Activated naive CD4-positive, alpha-beta T cell treated with anti-CD3 and anti-CD28 coated beads, Interleukin-2, amount 10 ng/mL, durations not matched to agents 7 days and 5 days (primary cell): ENCODE measurements at regions not wholly inside any gene's neighbourhood (a gene's known extent, or its start where the extent isn't known, plus 50 kb on each side); places are given as distances from the start of the nearest gene placed in this dataset.

Experiments
- CTCF ChIA-PET: fragments of 350-600 bp; sonication (Branson Sonifier 250); formaldehyde crosslinking; loops from one replicate; lab custom pipeline; 2021; ENCODE audit warnings: antibody characterized with exemption; lab: Charles Lee
- DNase-seq: peaks from one replicate; pipeline ENCODE4 v3.0.0-alpha.2; 2020
- H3K27ac Mint-ChIP-seq: one replicate; pipeline ENCODE4 v1.8.0; 2021; ENCODE audit warnings: mild to moderate bottlenecking, moderate library complexity, mixed read lengths
- H3K27me3 Mint-ChIP-seq: one replicate; pipeline ENCODE4 v1.8.0; 2021; ENCODE audit warnings: mild to moderate bottlenecking, mixed read lengths
- H3K36me3 Mint-ChIP-seq: one replicate; pipeline ENCODE4 v1.8.0; 2021; ENCODE audit warnings: mixed read lengths
- H3K4me1 Mint-ChIP-seq: one replicate; pipeline ENCODE4 v1.8.0; 2021; ENCODE audit warnings: mixed read lengths
- H3K4me3 Mint-ChIP-seq: one replicate; pipeline ENCODE4 v1.8.0; 2021; ENCODE audit warnings: mild to moderate bottlenecking, moderate library complexity, mixed read lengths
- H3K9me3 Mint-ChIP-seq: one replicate; pipeline ENCODE4 v1.8.0; 2021; ENCODE audit warnings: mixed read lengths

DNA sequence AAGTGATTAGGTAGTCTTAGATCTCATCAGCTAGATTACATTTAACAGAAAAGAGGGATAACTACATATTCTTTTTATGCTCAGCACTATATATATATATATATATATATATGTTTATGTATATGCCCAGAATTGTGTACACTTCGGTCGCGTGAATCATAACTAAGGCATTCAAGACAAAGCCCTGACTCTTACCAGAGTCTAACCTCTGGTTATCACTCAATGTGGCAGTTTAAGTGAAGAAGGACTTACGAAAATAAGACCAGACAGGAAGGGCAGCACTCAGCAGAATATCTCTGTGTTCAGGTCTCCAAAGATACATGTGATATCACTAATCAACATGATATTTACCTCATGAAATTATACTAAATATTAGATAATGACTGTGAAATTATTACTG is 1326.7 kb downstream of the MRPL39 start:
- CTCF ChIA-PET, result no interaction called here
- no peak overlapping the region for H3K4me3 Mint-ChIP-seq
- H3K27me3 Mint-ChIP-seq, result no peaks in the 10 kb centered on the region
- no peaks in the 10 kb centered on the region for H3K9me3 Mint-ChIP-seq
- no peaks in the 10 kb centered on the region for H3K36me3 Mint-ChIP-seq
- H3K27ac Mint-ChIP-seq, result no peak overlapping the region
- no peaks in the 10 kb centered on the region for H3K4me1 Mint-ChIP-seq
- no peak for DNase-seq

DNA sequence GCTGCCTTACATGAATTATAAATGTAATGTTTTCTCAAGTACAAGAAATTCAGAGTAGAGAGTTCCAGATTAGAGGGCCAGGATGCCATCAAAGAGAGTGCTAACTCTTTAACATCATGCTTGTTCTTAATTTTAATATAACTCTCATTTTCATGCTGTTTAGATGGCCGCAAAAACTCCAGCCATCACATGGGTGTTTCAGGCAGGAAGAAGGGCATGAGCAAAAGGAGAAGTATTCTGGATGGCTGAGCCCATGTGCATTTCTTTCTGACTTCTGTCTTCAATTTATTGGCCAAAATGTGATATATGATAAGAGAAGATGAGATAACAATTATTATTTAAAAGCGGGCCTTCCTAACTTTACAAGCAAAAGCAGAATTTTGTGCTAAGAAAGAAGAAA is 1328.6 kb downstream of the MRPL39 start:
- no peak for DNase-seq
- no peak overlapping the region for H3K4me3 Mint-ChIP-seq
- no peaks in the 10 kb centered on the region for H3K4me1 Mint-ChIP-seq
- no peaks in the 10 kb centered on the region for H3K27me3 Mint-ChIP-seq
- H3K27ac Mint-ChIP-seq, result no peak overlapping the region
- H3K9me3 Mint-ChIP-seq, result no peaks in the 10 kb centered on the region
- no peaks in the 10 kb centered on the region for H3K36me3 Mint-ChIP-seq
- CTCF ChIA-PET, result no interaction called here

- Mint-ChIP-seq H3K9me3 (no peaks in the 10 kb centered on the region), H3K4me1 (no peaks in the 10 kb centered on the region), H3K27me3 (no peaks in the 10 kb centered on the region), H3K4me3 (no peak overlapping the region), H3K36me3 (no peaks in the 10 kb centered on the region), H3K27ac (no peak overlapping the region)
- CTCF ChIA-PET, result no interaction called here
- DNase-seq, result no peak
Observed at GRCh38 chr21:24276204-24276603, 1331.1 kb downstream of the MRPL39 start.

DNA sequence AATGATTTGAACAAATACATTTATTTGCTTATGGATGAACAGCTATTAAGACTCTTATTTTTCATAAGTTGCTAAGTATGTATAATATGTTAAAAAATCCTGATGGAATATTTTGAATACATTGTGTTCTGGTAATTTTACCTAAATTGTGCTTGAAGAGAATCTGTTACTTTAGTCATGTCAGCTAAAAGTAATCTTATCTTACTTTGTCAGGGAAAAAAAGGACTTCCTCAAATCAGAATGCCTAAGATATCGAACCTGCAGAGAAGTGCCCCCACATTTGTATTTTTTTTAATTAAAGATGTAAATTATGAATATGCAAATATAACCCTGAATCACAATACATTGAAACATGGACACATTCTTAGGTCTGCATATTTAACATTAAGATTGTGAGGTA is 1331.7 kb downstream of the MRPL39 start:
- no peaks in the 10 kb centered on the region for H3K4me1 Mint-ChIP-seq
- CTCF ChIA-PET, result no interaction called here

DNA sequence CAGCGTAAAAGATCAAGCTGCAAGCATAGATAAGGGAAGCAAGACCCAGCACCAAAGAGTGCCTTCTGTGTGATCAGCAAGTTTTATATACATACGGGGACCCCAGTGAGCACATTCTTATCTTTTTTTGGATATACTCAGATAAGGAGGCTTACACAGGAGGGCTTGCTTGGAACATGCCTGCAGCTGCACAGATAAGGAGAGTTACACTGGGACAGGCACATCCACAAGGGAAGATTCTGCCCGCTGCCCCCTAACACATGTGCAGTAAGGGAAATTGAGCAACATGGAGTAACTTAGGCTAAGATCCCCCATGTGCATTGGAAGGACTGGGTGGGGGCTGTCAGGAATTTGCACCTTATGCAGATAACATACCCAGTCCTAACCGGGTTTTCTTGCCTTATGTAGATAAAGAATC is 1334.8 kb downstream of the MRPL39 start:
- H3K9me3 Mint-ChIP-seq, result no peaks in the 10 kb centered on the region
- no peak overlapping the region for H3K4me3 Mint-ChIP-seq
- CTCF ChIA-PET, result no interaction called here
- H3K27me3 Mint-ChIP-seq, result no peaks in the 10 kb centered on the region
- no peak for DNase-seq
- H3K4me1 Mint-ChIP-seq, result no peaks in the 10 kb centered on the region
- H3K27ac Mint-ChIP-seq, result no peak overlapping the region
- no peaks in the 10 kb centered on the region for H3K36me3 Mint-ChIP-seq

More for the DNA sequence above, 1331.7 kb downstream of the MRPL39 start:
- H3K27ac Mint-ChIP-seq, result no peak overlapping the region
- no peak for DNase-seq
- no peaks in the 10 kb centered on the region for H3K9me3 Mint-ChIP-seq
- H3K27me3 Mint-ChIP-seq, result no peaks in the 10 kb centered on the region
- H3K36me3 Mint-ChIP-seq, result no peaks in the 10 kb centered on the region
- H3K4me3 Mint-ChIP-seq, result no peak overlapping the region

GRCh38 chr21:24265987-24266386 is 1341.3 kb downstream of the MRPL39 start:
- CTCF ChIA-PET, result no interaction called here
- no peaks in the 10 kb centered on the region for H3K4me1 Mint-ChIP-seq
- H3K27me3 Mint-ChIP-seq, result no peaks in the 10 kb centered on the region
- DNase-seq, result no peak
- no peaks in the 10 kb centered on the region for H3K9me3 Mint-ChIP-seq
- H3K36me3 Mint-ChIP-seq, result no peaks in the 10 kb centered on the region
- no peak overlapping the region for H3K4me3 Mint-ChIP-seq
- H3K27ac Mint-ChIP-seq, result no peak overlapping the region

DNA sequence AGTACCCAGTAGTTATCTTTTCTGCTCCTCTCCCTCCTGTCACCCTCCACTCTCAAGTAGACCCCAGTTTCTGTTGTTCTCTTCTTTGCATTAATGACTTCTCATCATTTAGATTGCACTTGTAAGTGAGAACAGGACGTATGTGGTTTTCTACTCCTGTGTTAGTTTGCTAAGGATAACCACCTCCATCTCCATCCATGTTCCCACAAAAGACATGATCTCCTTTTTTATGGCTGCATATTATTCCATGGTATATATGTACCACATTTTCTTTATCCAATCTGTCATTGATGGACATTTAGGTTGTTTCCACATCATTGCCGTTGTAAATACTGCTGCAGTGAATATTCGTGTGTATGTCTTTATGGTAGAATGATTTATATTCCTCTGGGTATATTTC is 1346.5 kb downstream of the MRPL39 start:
- CTCF ChIA-PET, result no interaction called here
- Mint-ChIP-seq H3K9me3 (no peaks in the 10 kb centered on the region), H3K27me3 (no peaks in the 10 kb centered on the region), H3K4me3 (no peak overlapping the region), H3K4me1 (no peaks in the 10 kb centered on the region), H3K27ac (no peak overlapping the region), H3K36me3 (no peaks in the 10 kb centered on the region)
- no peak for DNase-seq

GRCh38 chr21:24259241-24259640 is 1348.0 kb downstream of the MRPL39 start:
- Mint-ChIP-seq H3K4me3 (no peak overlapping the region), H3K9me3 (no peaks in the 10 kb centered on the region), H3K27me3 (no peaks in the 10 kb centered on the region), H3K36me3 (no peaks in the 10 kb centered on the region), H3K27ac (no peak overlapping the region), H3K4me1 (no peaks in the 10 kb centered on the region)
- DNase-seq, result no peak
- CTCF ChIA-PET, result no interaction called here

DNA sequence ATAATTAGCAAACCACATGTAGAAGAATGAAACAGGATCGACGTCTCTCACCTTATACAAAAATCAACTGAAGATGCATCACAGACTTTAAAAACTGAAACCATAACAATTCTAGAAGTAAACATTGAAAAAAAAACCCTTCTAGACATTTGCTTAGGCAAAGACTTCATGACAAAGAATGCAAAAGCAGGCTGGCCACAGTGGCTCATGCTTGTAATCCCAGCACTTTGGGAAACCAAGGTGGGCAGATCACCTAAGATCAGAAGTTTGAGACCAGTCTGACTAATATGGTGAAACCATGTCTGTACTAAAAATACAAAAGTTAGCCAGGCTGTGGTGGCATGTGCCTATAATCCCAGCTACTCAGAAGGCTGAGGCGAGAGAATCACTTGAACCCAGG is 1351.7 kb downstream of the MRPL39 start:
- H3K27ac Mint-ChIP-seq, result no peak overlapping the region
- no peaks in the 10 kb centered on the region for H3K9me3 Mint-ChIP-seq
- CTCF ChIA-PET, result no interaction called here
- H3K36me3 Mint-ChIP-seq, result no peaks in the 10 kb centered on the region
- no peaks in the 10 kb centered on the region for H3K27me3 Mint-ChIP-seq
- H3K4me3 Mint-ChIP-seq, result no peak overlapping the region
- H3K4me1 Mint-ChIP-seq, result no peaks in the 10 kb centered on the region
- no peak for DNase-seq

GRCh38 chr21:24225431-24225830 is 1381.8 kb downstream of the MRPL39 start:
- no peak for DNase-seq
- Mint-ChIP-seq H3K27ac (no peak overlapping the region), H3K4me1 (no peaks in the 10 kb centered on the region), H3K27me3 (no peaks in the 10 kb centered on the region), H3K4me3 (no peak overlapping the region), H3K9me3 (no peaks in the 10 kb centered on the region), H3K36me3 (no peaks in the 10 kb centered on the region)
- CTCF ChIA-PET, result no interaction called here

- CTCF ChIA-PET, result no interaction called here
- DNase-seq, result no peak
- Mint-ChIP-seq H3K4me1 (no peaks in the 10 kb centered on the region), H3K27ac (no peak overlapping the region), H3K27me3 (no peaks in the 10 kb centered on the region), H3K36me3 (no peaks in the 10 kb centered on the region), H3K9me3 (no peaks in the 10 kb centered on the region), H3K4me3 (no peak overlapping the region)
Observed at GRCh38 chr21:24224422-24224821, 1382.9 kb downstream of the MRPL39 start.

DNA sequence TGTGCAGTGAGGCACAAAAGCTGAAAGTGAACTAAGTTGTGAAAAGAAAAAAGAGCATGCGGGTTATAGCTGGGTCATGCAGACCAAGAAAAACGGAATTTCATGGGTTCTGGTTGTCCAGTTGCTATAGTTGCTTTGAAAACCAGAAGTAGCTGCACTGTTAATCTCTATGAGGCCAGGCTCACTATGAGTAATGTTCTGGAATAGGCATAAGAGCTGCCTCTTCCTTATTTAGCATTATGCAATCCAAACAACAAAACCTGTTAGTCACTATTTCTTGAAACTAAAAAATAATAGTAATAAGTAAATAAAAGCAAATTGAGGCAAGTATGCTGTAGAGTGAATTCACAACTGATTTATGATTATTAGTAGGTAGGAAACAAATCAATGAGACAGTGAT is 1383.7 kb downstream of the MRPL39 start:
- no peak overlapping the region for H3K4me3 Mint-ChIP-seq
- no peak overlapping the region for H3K27ac Mint-ChIP-seq
- no peaks in the 10 kb centered on the region for H3K9me3 Mint-ChIP-seq
- H3K4me1 Mint-ChIP-seq, result no peaks in the 10 kb centered on the region
- no peaks in the 10 kb centered on the region for H3K36me3 Mint-ChIP-seq
- DNase-seq, result no peak
- H3K27me3 Mint-ChIP-seq, result no peaks in the 10 kb centered on the region
- CTCF ChIA-PET, result no interaction called here

DNA sequence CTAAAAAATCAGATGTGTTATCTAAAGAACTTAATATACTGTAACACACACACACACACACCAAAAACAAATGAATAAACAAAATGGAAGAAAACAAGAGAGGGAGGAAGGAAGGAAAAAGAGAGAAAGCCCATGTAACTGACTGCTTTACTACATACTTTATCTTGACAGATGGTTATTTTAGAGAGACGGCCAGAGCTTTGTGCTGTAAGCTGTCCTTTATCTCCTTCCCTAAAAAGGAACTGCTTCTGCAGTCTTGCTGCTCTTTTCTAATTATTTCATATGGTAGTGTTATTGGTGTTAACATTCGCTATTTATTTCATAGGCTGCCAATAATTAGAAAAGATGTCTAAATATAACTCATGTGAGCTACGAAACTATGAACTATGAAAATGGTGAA is 1384.6 kb downstream of the MRPL39 start:
- no peaks in the 10 kb centered on the region for H3K4me1 Mint-ChIP-seq
- H3K27me3 Mint-ChIP-seq, result no peaks in the 10 kb centered on the region
- H3K36me3 Mint-ChIP-seq, result no peaks in the 10 kb centered on the region
- DNase-seq, result no peak
- CTCF ChIA-PET, result no interaction called here
- no peak overlapping the region for H3K4me3 Mint-ChIP-seq
- H3K27ac Mint-ChIP-seq, result no peak overlapping the region
- no peaks in the 10 kb centered on the region for H3K9me3 Mint-ChIP-seq

DNA sequence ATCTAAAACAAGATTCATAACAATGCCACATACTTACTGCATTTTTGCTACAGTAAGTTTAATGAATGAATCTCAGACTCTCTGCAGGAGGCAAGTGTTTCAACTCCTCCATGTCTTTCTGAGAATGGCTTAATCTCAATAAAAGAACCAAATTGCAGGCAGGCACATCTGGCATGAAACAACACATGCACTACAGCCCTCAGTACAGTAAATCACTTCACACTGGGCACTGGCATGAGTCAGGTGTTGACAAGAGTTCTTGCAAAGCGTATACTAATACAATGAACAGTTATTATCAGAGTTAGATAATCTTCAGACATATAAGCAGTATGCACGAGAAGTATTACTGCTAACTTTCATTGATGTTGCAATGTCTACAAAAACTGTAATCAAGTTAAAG is 1386.8 kb downstream of the MRPL39 start:
- H3K4me3 Mint-ChIP-seq, result no peak overlapping the region
- H3K9me3 Mint-ChIP-seq, result no peaks in the 10 kb centered on the region

DNA sequence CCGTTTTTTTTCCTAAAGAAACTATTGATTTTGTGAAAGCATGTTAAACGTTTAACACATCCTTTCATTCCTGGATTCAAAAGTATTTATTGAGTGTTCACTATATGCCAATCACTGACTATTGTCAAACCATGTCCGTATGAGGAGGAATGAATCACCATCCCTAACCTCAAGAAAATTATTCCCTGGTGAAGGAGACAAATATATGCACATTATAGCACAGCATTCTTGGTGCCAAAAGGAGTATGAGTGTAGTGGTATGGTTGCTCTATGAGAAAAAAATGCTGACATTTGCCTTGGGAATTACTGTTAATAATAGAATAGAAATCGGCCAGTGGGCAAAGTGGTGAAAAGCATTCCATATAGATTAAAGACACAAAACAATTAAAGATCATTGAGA is 1390.1 kb downstream of the MRPL39 start:
- no peaks in the 10 kb centered on the region for H3K27me3 Mint-ChIP-seq
- no peak overlapping the region for H3K4me3 Mint-ChIP-seq
- no peak for DNase-seq
- CTCF ChIA-PET, result no interaction called here
- H3K36me3 Mint-ChIP-seq, result no peaks in the 10 kb centered on the region
- H3K9me3 Mint-ChIP-seq, result no peaks in the 10 kb centered on the region
- no peaks in the 10 kb centered on the region for H3K4me1 Mint-ChIP-seq
- no peak overlapping the region for H3K27ac Mint-ChIP-seq

More for the DNA sequence above, 1386.8 kb downstream of the MRPL39 start:
- no peaks in the 10 kb centered on the region for H3K36me3 Mint-ChIP-seq
- no peak overlapping the region for H3K27ac Mint-ChIP-seq
- CTCF ChIA-PET, result no interaction called here
- no peaks in the 10 kb centered on the region for H3K27me3 Mint-ChIP-seq
- DNase-seq, result no peak
- H3K4me1 Mint-ChIP-seq, result no peaks in the 10 kb centered on the region

- no peak overlapping the region for H3K27ac Mint-ChIP-seq
- no peaks in the 10 kb centered on the region for H3K4me1 Mint-ChIP-seq
- no peaks in the 10 kb centered on the region for H3K27me3 Mint-ChIP-seq
- peaks cover 3% of the 10 kb centered on the region for H3K9me3 Mint-ChIP-seq
- no peak for DNase-seq
- CTCF ChIA-PET, result no interaction called here
- no peak overlapping the region for H3K4me3 Mint-ChIP-seq
- H3K36me3 Mint-ChIP-seq, result no peaks in the 10 kb centered on the region
Observed at GRCh38 chr21:24210130-24210529, 1397.2 kb downstream of the MRPL39 start.
